ENCODE measurements at regions not wholly inside any gene's neighbourhood (a gene's known extent, or its start where the extent isn't known, plus 50 kb on each side); places are given as distances from the start of the nearest gene placed in this dataset.
"Not testable (repeated sequence)": the region's sequence is repeated elsewhere in the genome, so short reads cannot be mapped to it uniquely, and the experiment has no call there.

DNA sequence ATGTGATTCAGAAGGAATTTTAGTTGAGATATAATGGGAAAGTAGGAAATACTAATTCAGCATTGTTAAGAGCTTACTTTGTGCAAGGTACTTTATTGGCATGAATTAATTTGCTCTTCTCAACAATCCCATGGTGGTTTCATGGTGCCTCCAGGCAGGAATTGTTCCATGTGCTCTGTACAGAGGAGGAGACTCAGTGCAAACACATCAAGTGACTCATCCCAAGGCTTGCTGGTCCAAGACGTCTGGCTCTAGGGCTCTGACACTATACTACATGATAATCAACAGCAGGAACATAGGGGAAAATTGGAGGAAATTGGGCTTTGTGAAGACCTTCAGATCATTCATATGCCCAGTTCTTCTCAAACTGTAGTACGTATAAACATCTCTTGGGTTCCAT, 66.5 kb upstream of the PRKG1 start:
- Mint-ChIP-seq H3K36me3 (no peaks in the 10 kb centered on the region), H3K4me1 (no peaks in the 10 kb centered on the region), H3K27me3 (peaks cover 2% of the 10 kb centered on the region), H3K27ac (no peak overlapping the region), H3K4me3 (no peak overlapping the region), H3K9me3 (peaks cover 0 to 6% (median 0%) of the 10 kb centered on the region in 3 donors)

DNA sequence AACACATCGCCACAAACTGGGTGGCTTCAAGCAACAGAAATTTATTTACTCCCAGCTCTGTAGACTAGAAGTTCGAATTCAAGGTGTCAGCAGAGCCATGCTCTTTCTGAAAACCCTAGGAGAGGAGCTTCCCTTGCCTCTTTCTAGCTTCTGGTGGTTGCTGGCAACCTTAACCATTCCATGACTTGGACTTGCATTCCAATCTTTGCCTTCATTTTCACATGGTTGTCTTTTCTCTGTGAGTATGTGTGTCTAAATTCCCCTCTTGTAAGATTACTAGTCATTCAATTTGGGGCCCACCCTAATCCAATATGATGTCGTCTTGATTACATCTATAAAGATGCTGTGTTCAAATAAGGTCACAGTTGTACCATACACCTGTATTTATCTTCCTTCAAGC, 65.9 kb upstream of the PRKG1 start:
- no peaks in the 10 kb centered on the region for H3K36me3 Mint-ChIP-seq
- H3K27ac Mint-ChIP-seq = no peak overlapping the region
- H3K9me3 Mint-ChIP-seq = peaks cover 0 to 6% (median 0%) of the 10 kb centered on the region in 3 donors
- peaks cover 2% of the 10 kb centered on the region for H3K27me3 Mint-ChIP-seq
- no peak overlapping the region for H3K4me3 Mint-ChIP-seq
- H3K4me1 Mint-ChIP-seq = no peaks in the 10 kb centered on the region

DNA sequence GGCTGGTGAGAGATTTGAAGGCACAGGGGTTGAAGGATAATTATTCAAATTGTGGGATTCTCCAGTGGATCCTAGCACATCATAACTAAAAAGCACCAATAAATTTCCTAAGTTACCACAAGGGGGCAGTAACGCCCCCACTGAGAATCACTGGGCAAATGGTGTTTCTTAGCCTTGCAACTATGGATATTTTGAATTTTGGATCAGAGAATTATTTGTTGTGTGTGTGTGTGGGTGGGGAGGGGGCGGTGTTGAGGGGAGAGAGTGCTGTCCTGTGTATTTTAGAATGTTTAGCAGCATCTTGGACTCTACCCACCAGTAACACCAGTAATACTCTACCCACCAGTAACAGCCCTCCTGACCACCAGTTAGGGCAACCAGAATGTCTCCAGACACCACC, 63.3 kb upstream of the PRKG1 start:
- Mint-ChIP-seq H3K36me3 (no peaks in the 10 kb centered on the region), H3K9me3 (peaks cover 0 to 6% (median 1%) of the 10 kb centered on the region in 3 donors), H3K4me1 (peaks cover 6% of the 10 kb centered on the region in 3 donors), H3K27me3 (peaks cover 2% of the 10 kb centered on the region), H3K27ac (no peak overlapping the region), H3K4me3 (no peak overlapping the region)

DNA sequence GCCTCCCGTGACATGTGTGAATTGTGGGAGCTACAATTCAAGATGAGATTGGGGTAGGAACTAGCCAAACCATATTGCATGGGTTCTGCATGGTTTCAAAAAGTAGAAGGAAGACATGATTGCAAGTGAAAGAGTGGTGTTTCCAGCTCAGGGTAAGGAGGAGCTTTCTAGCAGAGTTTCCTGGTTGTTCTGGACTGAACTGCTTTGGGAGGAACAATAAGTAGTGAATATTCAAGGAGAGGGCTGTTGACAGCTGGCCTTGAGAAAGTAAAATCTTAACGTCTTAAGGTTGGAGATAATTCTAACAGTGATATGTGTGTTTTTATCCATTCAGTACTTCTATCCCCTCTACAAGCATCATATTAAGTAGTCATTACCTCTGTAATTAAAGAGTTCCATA, 62.2 kb upstream of the PRKG1 start:
- Mint-ChIP-seq H3K9me3 (peaks cover 0 to 6% (median 1%) of the 10 kb centered on the region in 3 donors), H3K36me3 (no peaks in the 10 kb centered on the region), H3K27me3 (peaks cover 2% of the 10 kb centered on the region), H3K4me1 (peaks cover 6% of the 10 kb centered on the region in 3 donors), H3K4me3 (no peak overlapping the region), H3K27ac (no peak overlapping the region)

DNA sequence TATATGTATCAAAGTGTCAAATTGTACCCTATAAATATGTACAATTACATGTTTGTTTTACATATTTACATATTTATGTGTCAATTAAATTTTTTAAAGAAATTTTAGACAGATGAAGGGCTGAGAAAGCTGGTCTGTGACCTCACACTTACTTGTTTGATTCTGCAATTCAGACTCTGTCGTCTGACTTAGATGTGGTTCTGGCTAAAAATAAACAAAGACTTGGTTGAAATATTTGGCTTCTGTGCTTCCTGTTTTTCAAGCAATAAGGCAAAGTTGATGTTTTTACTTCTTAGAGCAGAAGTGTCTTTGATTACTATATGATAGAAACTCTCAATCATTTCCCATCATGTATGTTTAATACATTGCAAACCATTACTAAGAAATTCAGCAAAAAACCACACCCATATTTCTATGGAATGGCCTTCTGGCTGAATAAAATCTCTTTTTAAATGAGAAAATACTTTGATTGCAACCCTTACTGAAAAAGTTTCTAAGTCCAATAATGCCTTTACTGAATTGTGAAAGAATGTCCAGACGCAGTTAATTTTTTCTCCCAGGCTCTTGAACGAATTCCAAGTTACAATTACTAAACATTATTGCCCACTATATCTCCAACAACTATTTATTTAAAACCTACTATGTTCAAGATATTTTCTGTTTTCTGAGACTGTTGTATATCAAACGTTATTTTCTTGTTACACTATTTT, 59.5 kb upstream of the PRKG1 start:
- Mint-ChIP-seq H3K4me1 (peaks cover 6% of the 10 kb centered on the region in 3 donors), H3K9me3 (peaks cover 0 to 6% (median 1%) of the 10 kb centered on the region in 3 donors), H3K36me3 (no peaks in the 10 kb centered on the region), H3K27ac (no peak overlapping the region), H3K4me3 (no peak overlapping the region), H3K27me3 (peaks cover 2% of the 10 kb centered on the region)

DNA sequence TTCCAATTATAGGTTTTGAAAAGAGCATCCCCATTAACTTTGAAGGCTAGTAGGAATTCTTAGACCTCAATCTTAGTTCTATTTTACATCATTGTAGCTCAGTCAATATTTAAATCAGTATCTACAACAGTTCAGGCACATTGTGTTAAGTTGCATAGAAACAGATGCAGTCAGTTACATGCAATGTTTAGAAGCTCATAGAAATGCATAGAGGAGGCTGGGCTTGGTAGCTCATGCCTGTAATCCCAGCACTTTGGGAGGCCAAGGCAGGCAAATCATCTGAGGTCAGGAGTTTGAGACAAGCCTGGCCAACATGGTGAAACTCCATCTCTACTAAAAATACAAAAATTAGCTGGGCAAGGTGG, 58.9 kb upstream of the PRKG1 start:
- H3K9me3 Mint-ChIP-seq, H3K36me3 Mint-ChIP-seq, H3K27me3 Mint-ChIP-seq, H3K27ac Mint-ChIP-seq, H3K4me1 Mint-ChIP-seq, H3K4me3 Mint-ChIP-seq: not testable (repeated sequence)

DNA sequence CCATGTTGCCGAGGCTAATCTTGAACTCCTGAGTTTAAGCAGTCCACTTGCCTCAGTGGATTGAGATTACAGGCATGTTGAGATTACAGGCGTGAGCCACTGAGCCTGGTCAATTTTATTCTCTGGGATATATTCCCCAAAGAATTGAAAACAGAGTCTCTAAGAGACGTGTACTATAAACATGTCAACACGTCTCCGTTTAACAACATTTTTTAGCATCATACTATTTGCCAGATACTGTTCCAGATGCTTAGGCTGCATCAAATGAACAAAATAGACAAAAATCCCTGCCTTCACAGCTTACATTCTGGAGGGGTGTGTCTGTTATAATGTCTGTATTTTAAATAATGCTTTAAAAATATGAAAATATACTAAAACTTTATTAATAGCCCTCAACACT, 54.1 kb upstream of the PRKG1 start:
- Mint-ChIP-seq H3K27ac (no peak overlapping the region), H3K27me3 (peaks cover 2% of the 10 kb centered on the region)

DNA sequence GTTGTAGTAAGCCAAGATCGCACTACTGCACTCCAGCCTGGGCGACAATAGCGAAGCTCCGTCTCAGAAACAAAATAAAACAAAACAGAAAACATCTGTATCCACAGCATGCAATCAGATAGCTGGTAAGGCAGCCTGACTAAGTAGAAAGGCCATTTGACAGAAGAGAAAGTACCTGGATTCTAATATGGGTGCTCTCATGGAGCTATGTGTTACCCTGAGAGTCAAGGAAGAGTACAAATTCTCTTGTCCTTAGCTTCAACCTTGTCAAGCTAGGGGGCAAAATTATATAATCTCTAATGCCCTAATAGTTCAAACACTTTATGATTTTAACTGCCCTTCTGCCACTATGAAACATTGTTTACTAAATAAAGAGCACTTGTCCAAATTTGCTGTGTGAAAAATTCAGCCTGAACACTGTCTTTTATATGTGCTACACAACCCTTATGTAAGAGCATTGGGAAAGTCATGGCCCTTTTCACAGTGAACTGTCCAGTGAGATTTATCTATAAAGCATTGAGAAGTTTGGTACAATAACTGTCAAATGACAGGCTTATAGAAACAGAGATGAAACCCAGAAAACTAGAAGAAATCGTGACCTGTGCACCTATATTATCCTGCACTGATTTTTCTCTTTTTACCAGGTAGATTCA, 51.2 kb upstream of the PRKG1 start:
- Mint-ChIP-seq H3K27me3 (peaks cover 2% of the 10 kb centered on the region), H3K4me1 (no peaks in the 10 kb centered on the region), H3K27ac (no peak overlapping the region), H3K4me3 (no peak overlapping the region), H3K9me3 (no peaks in the 10 kb centered on the region), H3K36me3 (no peaks in the 10 kb centered on the region)

More for the DNA sequence above, 54.1 kb upstream of the PRKG1 start:
- Mint-ChIP-seq H3K36me3 (no peaks in the 10 kb centered on the region), H3K9me3 (peaks cover 0 to 1% (median 0%) of the 10 kb centered on the region in 3 donors), H3K4me3 (no peak overlapping the region), H3K4me1 (peaks cover 0 to 2% (median under 1%) of the 10 kb centered on the region in 3 donors)

DNA sequence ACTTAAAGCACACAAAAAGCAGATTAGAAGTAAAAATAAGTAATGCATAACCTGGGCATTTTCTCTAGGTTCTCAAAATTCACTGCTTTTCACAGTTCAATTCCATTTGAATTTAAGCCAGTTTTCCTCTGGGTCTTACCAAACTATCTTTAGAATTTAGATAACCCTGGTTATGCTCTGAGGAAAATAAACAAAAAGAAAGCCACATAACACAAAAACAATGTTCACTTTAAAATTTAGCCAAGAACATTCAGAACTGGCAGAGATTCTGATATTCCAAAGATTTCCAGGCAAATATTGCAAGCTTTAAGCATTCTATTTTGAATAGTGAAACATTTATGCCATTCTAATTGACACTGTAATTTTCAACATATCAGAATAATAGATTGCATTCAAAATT, 50.7 kb upstream of the PRKG1 start:
- Mint-ChIP-seq H3K36me3 (no peaks in the 10 kb centered on the region), H3K4me1 (peaks cover 0 to 2% (median 0%) of the 10 kb centered on the region in 3 donors), H3K4me3 (no peak overlapping the region), H3K27ac (no peak overlapping the region), H3K9me3 (no peaks in the 10 kb centered on the region), H3K27me3 (peaks cover 2% of the 10 kb centered on the region)

Data from IgD-negative memory B cell (primary cell).